ENCODE measurements at regions not wholly inside any gene's neighbourhood (a gene's known extent, or its start where the extent isn't known, plus 50 kb on each side); places are given as distances from the start of the nearest gene placed in this dataset.

- no peak for FAIRE-seq
Observed at GRCh38 chr10:3452683-3453361, 280.2 kb upstream of the PITRM1 start.

DNA sequence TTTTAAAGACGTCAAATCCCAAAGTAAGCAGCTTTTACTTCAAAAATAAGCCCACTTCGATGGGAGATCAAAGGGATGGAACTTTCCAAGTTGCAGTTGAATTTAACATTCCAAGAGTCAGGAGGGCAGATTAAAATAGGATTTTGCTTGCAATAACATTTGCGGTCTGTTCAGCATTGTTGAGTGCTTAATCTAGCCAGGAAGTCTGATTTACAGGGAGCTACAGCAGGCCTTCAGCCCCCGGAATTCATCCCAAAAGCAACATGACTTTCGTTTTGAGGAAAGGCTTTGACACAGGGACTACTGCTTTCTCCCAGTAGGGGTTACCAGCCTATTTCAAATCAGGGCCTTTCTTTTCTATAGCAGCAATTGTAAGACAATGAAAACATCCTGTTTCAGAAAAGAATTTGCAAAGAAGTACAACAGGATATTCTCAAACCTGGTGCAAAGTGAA is 279.6 kb upstream of the PITRM1 start:
- FAIRE-seq, result no peak

- FAIRE-seq, result no peak
Observed at GRCh38 chr10:3451516-3452172, 279.1 kb upstream of the PITRM1 start.

DNA sequence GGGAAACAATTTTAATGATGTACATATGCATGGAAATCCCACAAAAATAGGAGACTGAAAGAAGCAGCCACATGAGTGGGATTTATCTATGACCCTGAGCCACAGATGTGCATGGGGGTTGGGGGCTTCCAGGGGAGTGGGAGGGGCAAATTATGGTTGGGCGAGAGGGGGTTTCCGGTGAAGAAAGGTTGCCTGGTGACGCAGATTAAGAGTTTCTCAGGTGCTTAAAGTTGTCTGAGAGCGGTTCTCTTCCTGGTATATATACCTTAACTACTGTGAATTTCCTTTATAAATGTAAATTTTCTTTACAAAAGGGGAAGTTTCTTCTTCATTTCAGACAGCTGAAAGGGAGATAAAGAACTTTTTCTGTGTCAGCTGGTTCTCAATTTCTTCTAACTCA is 273.6 kb upstream of the PITRM1 start:
- no peak for FAIRE-seq

DNA sequence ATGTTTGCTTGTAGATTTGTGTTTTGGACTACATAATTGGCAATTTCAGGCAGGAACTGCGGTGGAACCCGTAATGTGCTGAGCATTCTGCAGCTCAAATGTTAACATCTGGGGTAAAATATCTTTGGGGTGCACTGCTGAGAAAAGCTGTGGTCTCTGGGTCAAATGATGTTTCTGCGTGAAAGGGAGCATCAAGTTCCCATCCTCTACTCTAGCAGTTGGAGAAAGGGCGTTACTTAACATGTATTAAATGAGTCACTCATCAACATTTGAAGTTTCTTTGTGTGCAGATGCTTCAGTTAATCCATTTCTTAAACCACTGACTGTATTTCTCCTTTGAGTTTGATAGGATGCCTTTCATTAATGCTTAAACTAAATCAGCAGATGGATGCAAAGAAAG is 273.1 kb upstream of the PITRM1 start:
- no peak for FAIRE-seq

DNA sequence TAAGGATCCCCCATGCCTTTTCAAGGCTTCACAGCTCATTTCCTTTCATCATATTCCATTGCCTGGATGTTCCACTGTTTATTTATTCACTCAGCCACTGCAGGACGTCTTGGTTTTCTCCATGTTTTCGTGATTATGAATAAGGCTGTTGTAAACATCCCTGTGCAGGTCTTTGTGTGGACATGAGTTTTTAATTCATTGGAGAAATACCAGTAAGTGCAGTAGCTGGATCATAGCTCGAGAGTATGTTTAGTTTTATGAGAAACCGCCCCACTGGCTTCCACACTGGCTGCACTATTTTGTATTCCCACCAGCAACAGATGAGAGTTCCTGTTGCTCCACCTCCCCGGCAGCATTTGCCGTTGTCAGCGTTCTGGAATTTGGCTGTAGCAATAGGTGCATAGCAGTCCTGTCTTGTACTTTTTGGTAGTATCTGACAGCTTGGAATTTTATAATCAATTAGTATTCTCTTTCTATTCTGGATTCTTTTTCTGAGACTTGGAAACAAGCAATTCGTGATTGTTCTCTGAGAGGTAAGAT is 269.9 kb upstream of the PITRM1 start:
- no peak for FAIRE-seq

DNA sequence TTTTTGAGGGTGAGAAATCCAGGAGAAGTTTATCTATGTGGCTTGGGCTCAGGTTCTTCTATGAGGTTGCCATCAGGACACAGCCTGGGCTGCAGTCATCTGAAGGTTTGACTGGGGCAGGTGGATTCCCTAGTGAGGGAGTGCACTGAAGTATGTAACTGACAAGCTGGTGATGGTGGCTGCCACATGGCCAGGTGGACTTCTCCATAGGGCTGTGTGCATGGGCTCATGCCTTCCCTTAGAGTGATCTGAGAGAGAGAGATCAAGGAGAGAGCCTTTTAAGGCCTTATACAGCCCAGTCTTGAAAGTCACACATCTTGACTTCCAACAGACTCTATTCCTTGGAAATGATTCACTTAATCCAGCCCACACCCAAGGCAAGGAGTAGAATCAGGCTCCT is 266.6 kb upstream of the PITRM1 start:
- FAIRE-seq, result no peak

GRCh38 chr10:3438606-3439005 is 266.0 kb upstream of the PITRM1 start:
- no peak for FAIRE-seq

DNA sequence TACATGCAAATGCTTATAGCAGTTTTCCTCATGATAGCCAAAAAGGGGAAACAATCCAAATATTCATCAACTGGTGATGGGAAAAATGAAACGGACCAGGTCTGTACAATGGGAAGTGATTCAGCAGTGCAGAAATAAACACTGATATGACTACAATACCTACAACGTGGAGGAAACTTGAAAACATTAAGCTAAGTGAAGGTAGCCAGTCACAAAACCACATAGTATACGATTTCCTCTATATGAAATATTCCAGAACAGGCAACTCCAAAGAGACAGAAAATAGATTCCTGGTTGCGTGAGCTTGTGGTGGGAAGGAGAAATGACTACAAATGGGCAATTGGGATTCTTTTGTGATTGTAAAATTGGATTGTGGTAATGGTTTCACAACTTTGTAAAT is 263.1 kb upstream of the PITRM1 start:
- FAIRE-seq, result no peak

DNA sequence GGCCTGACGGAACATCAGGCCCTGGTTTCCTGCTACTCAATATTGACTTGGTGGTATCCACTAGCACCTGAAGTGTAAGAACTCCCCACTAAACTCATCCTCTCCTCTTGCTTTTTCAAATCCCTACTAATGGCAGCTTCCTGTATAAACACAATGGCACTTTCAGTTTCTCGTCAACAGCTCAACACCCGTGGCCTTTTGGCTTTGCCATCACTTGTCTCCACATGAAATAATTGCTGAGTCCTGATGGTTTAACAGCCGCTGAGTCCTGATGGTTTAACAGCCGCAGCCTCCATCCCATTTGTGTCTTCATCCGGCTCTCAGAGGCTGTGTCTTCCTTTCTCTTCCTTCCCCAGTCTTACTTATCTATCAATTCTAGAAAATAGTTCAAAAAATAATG is 261.4 kb upstream of the PITRM1 start:
- no peak for FAIRE-seq

DNA sequence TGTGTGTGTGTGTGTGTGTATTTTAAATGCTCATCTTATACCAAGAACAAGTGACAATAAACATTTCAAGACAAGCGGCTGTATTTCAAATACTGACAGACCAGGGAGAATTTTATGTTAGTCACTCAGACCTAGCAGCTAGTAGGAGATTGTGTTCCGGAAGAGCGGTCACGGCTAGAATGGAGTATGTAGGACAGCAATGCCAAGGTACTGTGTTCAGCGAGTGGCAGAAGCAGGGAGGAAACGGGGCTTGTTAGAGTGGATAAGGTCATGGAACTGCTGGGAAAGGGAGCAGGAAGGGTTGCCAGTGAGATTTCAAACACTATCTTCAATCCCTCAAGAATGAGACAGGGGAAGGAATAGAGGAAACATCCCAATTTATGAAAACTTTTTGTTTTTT is 260.5 kb upstream of the PITRM1 start:
- FAIRE-seq, result no peak

DNA sequence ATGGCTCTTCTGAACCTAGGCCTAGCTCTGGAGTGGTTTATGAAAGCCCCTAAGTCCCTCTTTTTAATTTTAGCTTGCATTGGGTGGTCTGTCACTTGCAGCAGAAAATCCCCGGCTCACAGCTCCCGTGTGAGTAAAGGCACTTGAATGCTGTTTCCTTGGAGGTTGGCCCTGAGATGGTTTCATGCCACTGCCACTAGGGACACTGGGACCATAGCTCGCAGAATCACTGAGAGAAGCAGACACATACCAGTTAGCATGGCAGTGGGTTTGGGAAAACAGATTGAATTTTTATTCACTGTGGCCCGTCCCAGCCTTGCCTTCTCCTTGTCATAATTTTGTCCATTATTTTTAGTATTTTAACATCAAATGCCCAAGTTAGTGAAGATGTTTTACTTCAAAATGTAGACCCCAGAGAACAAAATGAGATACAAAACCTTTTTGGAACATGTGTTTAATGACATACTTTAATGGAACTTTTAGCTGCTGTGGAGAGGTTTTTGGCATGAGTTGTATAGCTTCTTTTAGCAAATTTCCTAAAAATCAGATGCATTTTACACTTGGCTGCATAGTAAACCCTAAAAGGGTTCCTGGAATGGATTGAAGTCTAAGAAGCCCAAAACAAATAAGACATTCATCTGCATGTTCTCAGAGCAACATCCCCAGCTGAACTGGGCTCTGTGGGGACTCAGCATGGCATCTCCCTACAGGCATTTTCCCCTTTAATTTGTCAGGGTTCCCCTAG is 259.7 kb upstream of the PITRM1 start:
- no peak for FAIRE-seq

DNA sequence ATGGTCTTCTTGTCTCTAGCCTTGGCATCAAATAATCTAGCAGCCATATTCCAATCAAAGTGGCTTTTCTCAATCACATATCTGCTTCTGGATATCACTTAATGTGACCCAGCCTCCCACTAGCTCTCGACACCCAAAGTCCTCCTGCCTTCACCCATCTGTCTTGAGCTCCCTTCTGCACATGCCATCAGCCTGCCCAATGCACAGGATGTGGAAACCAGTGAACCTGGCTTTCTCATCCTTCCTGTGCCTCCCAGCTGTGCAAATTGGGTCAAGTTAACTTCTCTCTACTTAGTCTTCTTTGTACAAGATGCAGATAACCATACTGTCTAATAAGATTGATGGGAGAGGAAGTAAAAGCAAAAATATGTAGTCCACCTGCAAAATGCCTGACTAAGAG is 257.9 kb upstream of the PITRM1 start:
- FAIRE-seq, result no peak

DNA sequence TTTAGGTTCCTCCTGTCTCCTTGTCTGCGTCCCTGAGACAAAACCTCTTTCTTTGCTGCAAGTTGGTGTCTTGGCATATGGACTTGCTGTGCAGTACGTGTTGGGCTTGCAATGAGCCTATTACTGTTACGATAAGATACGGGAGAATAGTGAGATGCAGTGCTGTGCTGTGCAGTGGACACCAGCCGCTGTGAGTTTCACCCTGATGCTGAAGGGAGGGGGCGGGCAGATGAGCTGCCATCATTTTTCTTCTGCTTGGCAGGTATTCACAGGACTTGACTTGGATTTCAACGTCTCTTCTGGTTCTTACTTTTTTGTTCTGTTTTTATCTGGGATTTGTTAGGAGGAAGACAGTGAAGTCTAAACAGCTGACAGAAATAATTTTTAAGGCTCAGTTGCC is 257.1 kb upstream of the PITRM1 start:
- no peak for FAIRE-seq

- FAIRE-seq, result no peak
Observed at GRCh38 chr10:3428826-3429225, 256.2 kb upstream of the PITRM1 start.

- no peak for FAIRE-seq
Observed at GRCh38 chr10:3427950-3428354, 255.4 kb upstream of the PITRM1 start.

DNA sequence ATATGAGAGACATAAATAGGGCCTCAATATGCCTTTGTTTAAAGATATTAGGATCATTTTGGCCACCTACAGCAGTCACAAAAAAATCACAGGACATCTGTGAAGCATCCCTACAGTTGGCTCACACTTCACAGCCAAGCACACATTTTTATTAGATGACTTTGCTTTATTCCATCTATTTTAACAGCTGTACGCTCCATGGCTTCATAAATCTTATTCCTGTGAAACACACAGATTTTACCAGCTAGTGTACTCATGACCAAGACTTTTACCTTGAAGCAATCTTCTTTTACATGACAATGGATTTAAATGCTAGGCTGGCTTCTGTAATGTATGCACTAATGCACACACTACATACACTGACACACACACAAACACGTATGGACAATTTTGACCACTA is 254.8 kb upstream of the PITRM1 start:
- no peak for FAIRE-seq

DNA sequence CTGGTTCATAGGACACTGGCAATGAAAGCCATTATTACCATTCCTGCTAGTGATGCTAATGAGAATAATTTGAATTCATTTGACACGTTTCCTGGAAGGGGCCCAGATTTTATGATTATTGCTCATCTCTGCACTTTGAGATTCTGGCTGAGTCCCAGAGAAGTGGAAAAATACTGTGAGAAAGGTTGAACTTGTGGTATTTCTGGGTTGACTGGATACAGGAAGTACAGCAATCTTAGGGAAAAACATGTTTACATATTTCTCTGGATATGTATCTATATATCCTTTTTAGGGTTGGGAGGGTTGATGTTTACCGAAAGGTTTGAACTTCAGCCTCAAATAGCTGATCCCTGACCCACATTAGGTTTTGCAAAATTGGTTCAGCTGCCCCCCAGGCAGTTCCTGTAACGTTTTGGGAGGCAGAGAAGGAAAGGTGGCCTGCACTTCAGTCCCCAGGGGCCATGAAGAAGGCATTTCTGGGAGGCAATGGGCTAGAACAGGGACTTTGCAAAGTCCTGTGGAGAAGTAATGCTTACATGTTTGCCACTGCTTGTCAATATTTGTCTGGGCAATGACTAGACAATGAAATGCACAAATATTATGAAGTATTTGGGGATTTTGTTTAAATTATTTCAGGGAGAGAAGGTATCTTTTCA is 253.7 kb upstream of the PITRM1 start:
- FAIRE-seq, result no peak

DNA sequence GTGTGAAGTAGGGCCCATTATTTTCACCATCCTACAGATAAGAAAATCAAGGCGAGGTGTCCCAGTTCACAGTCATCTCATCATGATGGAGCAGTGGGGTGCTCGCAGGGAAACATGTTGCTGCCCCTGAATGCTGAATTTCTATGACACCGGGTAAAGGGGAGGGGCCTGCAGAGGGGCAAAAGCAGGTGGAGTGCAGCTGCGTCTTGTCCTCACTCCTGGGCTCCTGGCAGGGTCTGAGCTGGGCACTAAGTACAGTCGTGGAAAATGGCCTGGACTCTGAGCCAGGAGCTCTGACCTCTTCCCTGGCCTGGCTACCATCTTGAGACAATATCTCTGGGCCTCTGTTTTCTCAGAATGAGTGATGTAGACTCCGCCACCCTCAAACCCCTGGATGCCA is 253.1 kb upstream of the PITRM1 start:
- FAIRE-seq, result no peak

GRCh38 chr10:3425261-3425660 is 252.7 kb upstream of the PITRM1 start:
- FAIRE-seq, result no peak

DNA sequence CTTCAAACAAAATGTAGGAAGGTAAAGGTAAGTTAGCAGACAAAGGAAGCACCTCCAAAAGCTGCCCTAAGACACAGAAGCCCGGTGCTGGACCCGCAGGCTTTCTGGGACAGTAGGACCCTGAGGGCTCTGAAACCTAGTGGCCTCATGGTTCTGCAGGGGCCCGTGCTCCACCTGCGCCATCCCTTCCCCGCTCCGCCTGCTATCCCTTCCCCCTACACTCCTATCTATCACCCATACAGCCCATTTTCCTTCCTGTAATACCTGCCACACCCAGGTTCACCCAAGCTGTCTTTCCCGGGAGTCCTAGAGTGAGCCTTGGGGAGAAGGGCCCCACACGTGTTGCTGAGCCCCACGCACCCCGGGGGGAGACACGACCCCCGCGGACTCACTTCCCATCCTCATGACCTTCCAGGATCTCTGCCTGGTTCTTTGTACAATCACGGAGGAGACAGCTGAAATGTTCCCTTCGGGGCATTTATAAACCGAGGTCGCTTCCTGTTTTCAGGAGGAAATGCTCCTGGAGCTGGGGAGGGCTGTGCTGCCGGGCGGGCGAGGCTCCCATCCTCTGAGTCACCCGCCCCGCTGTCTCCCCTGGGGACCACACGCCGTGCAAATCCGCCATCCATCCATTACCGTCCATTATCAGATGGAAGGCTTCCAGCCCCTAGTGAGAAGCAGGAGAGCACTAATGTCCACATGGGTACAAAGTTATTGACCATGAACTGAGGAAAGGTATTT is 251.7 kb upstream of the PITRM1 start:
- FAIRE-seq, result no peak

GRCh38 chr10:3423384-3423783 is 250.8 kb upstream of the PITRM1 start:
- no peak for FAIRE-seq

DNA sequence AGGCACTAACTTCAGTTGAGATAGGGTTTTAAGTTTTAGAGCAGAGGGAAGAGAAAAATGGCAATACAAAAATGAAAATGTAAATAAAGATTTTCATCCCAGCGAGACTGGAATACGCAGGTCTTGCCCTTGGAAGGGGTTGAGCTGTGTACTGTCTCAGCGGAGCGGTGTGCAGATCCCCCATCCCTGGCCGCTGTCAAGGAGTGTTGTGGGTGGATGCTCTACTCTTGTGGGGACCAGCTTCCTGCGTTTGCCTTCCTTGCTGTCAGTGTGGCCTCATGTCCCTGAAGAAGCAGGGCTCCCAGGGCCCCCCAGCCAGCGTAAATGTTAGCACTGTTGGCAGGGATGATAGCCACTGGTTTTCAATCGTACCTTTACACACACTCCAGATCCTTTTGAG is 249.7 kb upstream of the PITRM1 start:
- FAIRE-seq, result no peak

All from TTC549 (cell line).